ENCODE measurements at regions not wholly inside any gene's neighbourhood (a gene's known extent, or its start where the extent isn't known, plus 50 kb on each side); places are given as distances from the start of the nearest gene placed in this dataset.
"Not testable (repeated sequence)": the region's sequence is repeated elsewhere in the genome, so short reads cannot be mapped to it uniquely, and the experiment has no call there.

GRCh38 chr4:57875829-57876392 lies 765.7 kb upstream of the IGFBP7 start:
- DNase-seq (ENCODE audit: low spot score): no peak

GRCh38 chr4:57866468-57867171 lies 756.4 kb upstream of the IGFBP7 start:
- DNase-seq (ENCODE audit: low spot score): no peak

DNA sequence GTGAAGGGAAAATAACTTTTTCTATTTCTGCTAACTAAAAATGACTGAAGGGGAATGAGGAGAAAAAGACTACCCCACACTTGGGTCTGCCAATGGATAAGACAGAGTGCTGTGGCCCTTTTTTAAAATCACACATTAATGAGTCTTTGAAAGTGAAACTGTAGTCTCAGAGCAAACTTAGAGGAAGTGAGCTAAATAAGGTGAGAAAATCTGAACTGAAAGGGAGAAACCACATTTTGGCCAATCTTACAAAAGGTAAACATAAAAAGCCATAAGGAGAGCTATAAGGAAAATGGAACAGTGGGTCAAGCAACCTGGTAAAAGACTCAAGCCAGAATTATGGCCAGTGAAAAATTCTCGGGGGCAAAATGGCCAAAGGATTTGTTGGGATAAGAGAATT lies 755.1 kb upstream of the IGFBP7 start:
- no peak for DNase-seq (ENCODE audit: low spot score)

- DNase-seq (ENCODE audit: low spot score): no peak
These were observed 744.6 kb upstream of the IGFBP7 start for GRCh38 chr4:57854748-57855147.

DNA sequence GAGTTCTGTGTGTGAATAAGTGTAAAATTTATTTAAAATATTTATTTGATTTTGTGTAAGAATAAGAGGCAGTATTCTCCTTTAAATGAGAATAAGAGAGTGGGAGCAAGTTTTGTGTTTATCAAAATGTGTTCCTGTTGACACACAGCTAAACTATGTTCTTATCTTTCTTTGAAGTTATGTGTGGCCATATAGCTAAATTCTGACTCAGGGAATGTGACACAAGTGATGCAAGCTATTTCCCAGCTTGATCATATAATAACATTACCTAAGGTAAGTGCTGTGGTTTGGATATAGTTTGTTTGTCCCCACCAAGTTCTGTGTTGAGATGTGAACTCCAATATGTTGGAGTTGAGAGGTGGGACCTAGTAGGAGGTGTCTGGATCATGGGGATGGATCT lies 740.0 kb upstream of the IGFBP7 start:
- DNase-seq (ENCODE audit: low spot score): no peak

GRCh38 chr4:57832083-57832482 lies 721.9 kb upstream of the IGFBP7 start:
- DNase-seq (ENCODE audit: low spot score): no peak

GRCh38 chr4:57789666-57790065 lies 679.5 kb upstream of the IGFBP7 start:
- no peak for DNase-seq (ENCODE audit: low spot score)

DNA sequence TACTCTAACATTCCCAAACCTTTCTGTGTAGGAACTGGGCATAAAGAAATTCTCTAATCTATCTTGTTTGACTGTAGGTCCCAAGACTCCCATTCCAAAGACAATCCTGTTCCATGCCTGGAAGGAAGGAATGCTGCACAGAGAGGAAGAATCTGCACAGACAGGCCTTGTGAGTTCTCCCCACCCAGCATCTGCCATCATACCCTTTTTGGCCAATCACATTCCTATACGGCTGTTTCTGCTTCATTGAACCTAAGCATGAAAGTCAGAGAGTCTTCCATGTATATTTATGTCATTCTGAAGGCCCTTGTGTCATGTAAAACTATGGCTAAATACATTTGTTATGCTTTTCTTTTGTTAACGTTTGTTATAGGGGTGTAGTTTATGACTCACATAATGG lies 667.7 kb upstream of the IGFBP7 start:
- no peak for DNase-seq (ENCODE audit: low spot score)

- DNase-seq (ENCODE audit: low spot score): no peak
These were observed 664.5 kb upstream of the IGFBP7 start for GRCh38 chr4:57774681-57775080.

- no peak for DNase-seq (ENCODE audit: low spot score)
These were observed 664.0 kb upstream of the IGFBP7 start for GRCh38 chr4:57774171-57774570.

DNA sequence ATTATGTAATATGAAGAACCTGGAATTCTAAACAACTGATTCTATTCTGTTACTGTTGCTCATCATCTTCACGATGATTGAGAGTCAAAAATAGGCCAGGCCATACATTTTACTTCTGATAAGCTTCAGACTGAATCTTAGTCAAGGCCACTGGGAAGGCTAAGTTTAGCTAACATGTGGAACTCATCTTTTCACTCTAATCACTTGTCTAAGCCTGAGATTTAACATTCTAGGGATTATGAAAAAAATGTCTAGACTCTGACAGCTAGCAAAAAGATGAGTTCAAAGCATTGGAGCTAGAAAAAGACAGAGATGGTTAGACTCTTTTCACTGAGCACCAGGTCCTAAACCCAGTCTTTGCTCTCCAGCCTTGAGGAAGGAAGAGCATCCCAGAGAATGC lies 656.2 kb upstream of the IGFBP7 start:
- DNase-seq (ENCODE audit: low spot score): no peak

DNA sequence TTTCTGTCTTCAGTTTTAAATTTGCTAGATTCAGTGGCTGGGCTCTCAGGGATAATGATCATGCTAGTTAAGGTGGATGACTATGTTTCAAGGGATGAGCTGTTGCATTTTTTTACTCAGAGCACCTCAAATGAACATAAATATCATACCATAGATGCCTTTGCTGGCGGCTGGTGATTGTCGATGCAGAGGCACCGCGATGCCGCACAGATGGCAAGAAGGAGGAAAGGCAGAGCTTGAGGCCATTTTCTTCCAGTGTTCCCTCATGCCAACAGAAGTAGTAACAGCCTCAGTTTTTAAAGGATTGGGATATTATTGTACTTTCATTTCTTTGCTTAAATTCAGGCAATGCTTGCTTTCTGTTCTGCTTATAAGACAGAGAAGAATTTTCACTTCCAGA lies 654.7 kb upstream of the IGFBP7 start:
- DNase-seq (ENCODE audit: low spot score): no peak

GRCh38 chr4:57763070-57763469 lies 652.9 kb upstream of the IGFBP7 start:
- DNase-seq (ENCODE audit: low spot score): no peak

- DNase-seq (ENCODE audit: low spot score): no peak
These were observed 630.5 kb upstream of the IGFBP7 start for GRCh38 chr4:57740625-57741190.

- DNase-seq (ENCODE audit: low spot score): no peak
These were observed 626.6 kb upstream of the IGFBP7 start for GRCh38 chr4:57736781-57737180.

- DNase-seq (ENCODE audit: low spot score): no peak
These were observed 624.0 kb upstream of the IGFBP7 start for GRCh38 chr4:57734104-57734670.

DNA sequence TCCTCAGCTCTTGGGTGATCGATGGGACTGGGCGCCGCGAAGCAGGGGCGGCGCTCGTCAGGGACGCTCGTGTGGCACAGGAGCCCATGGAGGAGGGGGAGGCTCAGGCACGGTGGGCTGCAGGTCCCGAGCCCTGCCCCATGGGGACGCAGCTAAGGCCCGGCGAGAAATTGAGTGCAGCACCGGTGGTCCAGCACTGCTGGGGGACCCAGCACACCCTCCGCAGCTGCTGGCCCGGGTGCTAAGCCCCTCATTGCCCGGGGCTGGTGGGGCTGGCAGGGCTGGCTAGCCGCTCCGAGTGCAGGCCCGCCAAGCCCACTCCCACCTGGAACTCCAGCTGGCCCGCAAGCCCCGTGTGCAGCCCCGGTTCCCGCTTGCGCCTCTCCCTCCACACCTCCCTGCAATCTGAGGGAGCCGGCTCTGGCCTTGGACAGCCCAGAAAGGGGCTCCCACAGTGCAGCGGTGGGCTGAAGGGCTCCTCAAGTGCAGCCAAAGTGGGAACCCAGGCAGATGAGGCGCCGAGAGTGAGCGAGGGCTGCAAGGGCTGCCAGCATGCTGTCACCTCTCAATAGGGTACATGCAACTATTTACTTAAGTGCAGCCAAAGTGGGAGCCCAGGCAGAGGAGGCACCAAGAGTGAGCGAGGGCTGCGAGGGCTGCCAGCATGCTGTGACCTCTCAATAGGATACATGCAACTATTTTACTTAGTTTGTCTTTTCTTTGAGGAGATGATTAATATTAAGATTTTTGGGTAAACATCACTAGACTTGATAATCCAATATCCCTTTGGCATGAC lies 619.8 kb upstream of the IGFBP7 start:
- DNase-seq (ENCODE audit: low spot score): not testable (repeated sequence)

DNA sequence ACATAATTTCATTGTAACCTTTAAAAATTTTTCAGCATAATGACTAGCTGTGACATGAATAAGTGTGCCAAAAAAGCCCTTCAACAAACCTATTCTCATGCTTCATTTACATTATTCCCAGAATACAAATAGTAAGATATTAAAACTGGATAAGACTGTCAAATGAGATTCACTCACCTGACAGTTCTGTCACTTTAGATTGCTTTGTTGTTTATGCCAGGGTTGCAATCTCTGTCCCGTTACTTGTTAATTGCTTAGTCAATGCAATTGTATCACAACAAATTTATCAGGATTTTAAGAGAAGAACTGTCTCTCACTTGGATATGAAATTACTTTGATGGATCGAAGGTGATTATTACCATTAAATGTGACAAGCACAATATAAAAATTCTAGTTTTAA lies 616.0 kb upstream of the IGFBP7 start:
- no peak for DNase-seq (ENCODE audit: low spot score)

DNA sequence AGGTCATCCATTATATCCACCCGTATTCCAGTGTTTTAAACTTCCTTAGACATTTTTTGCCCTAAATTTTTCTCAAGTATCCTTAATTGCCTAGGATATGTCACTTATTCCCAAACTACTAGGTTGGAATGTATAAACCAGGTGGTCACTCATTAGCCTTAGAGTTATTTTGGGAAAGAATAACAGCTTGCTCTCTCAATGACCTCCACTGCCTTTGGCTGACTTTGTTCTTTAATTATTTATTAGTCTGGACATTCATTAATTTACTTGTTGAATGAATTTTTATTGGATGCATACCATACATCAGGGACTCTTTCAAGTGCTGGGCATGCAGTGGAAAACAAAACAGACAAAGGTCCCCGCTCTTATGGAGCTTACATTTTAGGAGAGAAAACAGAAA lies 609.3 kb upstream of the IGFBP7 start:
- no peak for DNase-seq (ENCODE audit: low spot score)

GRCh38 chr4:57714313-57714712 lies 604.1 kb upstream of the IGFBP7 start:
- not testable (repeated sequence) for DNase-seq (ENCODE audit: low spot score)

GRCh38 chr4:57710053-57710452 lies 599.9 kb upstream of the IGFBP7 start:
- DNase-seq (ENCODE audit: low spot score): no peak

- DNase-seq (ENCODE audit: low spot score): no peak
These were observed 581.2 kb upstream of the IGFBP7 start for GRCh38 chr4:57691370-57691769.
